Cardiac muscle cell (in vitro differentiated cells and primary cell): ENCODE measurements at regions not wholly inside any gene's neighbourhood (a gene's known extent, or its start where the extent isn't known, plus 50 kb on each side); places are given as distances from the start of the nearest gene placed in this dataset.
A peak's percentile ranks its signal among the peaks of the same experiment; 100 is the strongest.

Experiments
- DNase-seq, 2 donors: peaks; one replicate each; pipeline versions ENCODE4 v3.0.0 to v3.0.0-alpha.2; 2010 to 2017; ENCODE audit warnings: low read depth in 1 of 2, low spot score in 1 of 2
- H3K27ac ChIP-seq: fragments of 200-600 bp; sonication (generic); 2 replicates; pipeline ENCODE4 v1.5.1; 2016
- H3K27me3 ChIP-seq: fragments of 200-600 bp; sonication (generic); 2 replicates; pipeline ENCODE4 v1.6.0; 2016; ENCODE audit warnings: control low read depth
- H3K36me3 ChIP-seq: fragments of 200-600 bp; sonication (generic); 2 replicates; pipeline ENCODE4 v1.5.1; 2016; ENCODE audit warnings: control low read depth
- H3K4me1 ChIP-seq: fragments of 200-600 bp; sonication (generic); 2 replicates; pipeline ENCODE4 v1.8.1; 2017; ENCODE audit warnings: low read depth, mild to moderate bottlenecking, mixed run types
- H3K4me3 ChIP-seq: fragments of 200-600 bp; sonication (generic); 2 replicates; pipeline ENCODE4 v1.5.1; 2016; ENCODE audit warnings: mild to moderate bottlenecking
- H3K9me3 ChIP-seq: fragments of 200-600 bp; sonication (generic); 2 replicates; pipeline ENCODE4 v1.5.1; 2017; ENCODE audit warnings: low read depth, mild to moderate bottlenecking, control low read depth
- TF ChIP-seq, protein P1 (sequence below): IDR thresholded peaks from 2 replicates; pipeline ENCODE4 v1.5.1; 2012; ENCODE audit warnings: low read depth, mild to moderate bottlenecking, low read length

DNA sequence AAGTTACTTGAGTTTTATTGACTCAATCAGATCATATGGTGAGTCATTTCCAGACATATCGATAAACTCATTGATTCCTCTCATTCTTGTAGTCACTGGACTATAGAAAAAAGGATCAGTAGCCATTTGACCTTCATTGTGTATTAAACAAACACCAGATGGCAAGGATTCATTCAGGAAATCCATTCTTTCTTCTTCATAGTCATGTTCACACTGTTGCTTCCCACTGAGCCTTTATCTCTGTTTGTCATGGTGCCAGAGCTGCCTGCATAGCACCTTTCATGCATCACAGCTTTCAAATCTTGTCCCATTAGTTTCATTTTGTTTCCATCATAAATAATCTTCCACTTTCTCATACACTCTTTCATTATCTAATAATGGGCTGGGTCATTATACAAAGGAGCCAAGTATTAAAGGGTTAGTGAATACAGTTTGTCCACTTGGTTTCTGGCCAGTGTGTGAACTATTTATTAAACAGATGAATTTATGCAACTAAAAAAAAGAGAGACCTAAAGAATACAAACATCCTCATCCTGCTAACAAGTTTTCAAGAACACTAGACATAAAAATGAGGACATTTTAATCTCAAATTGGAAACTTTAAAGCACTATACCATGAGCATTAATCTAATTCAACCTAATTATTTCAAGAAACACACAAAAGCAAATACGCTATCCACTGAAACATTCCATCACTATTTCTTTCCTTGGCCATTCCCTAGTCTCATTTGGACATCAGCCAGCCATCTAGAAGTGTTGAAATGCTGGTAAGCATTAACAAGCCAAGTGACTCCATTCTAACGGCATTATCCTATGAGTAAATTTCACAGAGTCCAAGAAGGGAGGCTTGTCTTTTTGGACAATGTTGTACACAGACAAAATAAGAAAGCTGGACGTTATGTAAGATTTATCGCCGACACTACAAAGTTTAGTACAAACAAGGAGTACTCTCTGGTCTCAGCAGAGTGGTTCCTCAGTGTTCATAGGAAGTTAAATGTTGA is 476.5 kb downstream of the FOXG1 start:
- Histone ChIP-seq H3K4me1 (no peaks in the 10 kb centered on the region), H3K36me3 (no peaks in the 10 kb centered on the region), H3K4me3 (no peak overlapping the region), H3K27ac (no peak overlapping the region), H3K27me3 (no peaks in the 10 kb centered on the region), H3K9me3 (no peaks in the 10 kb centered on the region)
- DNase-seq, result peak; percentile 11 to 92
- TF ChIP-seq, protein P1, sequence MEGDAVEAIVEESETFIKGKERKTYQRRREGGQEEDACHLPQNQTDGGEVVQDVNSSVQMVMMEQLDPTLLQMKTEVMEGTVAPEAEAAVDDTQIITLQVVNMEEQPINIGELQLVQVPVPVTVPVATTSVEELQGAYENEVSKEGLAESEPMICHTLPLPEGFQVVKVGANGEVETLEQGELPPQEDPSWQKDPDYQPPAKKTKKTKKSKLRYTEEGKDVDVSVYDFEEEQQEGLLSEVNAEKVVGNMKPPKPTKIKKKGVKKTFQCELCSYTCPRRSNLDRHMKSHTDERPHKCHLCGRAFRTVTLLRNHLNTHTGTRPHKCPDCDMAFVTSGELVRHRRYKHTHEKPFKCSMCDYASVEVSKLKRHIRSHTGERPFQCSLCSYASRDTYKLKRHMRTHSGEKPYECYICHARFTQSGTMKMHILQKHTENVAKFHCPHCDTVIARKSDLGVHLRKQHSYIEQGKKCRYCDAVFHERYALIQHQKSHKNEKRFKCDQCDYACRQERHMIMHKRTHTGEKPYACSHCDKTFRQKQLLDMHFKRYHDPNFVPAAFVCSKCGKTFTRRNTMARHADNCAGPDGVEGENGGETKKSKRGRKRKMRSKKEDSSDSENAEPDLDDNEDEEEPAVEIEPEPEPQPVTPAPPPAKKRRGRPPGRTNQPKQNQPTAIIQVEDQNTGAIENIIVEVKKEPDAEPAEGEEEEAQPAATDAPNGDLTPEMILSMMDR, result no peak

DNA sequence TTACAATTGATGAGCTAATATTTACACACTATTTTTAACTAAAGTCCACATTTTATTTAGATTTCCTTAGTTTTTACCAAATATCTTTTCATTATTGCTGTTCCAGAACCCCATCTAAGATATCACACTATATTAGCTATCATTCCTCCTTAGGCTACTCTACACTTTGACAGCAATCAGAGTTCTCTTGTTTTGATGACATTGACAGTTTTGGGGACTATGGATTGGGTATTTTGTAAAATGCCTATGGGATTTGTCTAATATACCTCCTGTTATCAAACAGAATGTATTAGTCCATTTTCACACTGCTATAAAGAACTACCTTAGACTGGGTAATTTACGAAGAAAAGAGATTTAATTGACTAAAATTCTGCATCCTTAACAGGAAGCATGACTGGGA is 489.1 kb downstream of the FOXG1 start:
- Histone ChIP-seq H3K9me3 (no peaks in the 10 kb centered on the region), H3K4me1 (no peaks in the 10 kb centered on the region), H3K4me3 (no peak overlapping the region), H3K27ac (no peak overlapping the region), H3K36me3 (no peaks in the 10 kb centered on the region), H3K27me3 (no peaks in the 10 kb centered on the region)
- no peak for DNase-seq
- TF ChIP-seq, protein P1, result no peak

DNA sequence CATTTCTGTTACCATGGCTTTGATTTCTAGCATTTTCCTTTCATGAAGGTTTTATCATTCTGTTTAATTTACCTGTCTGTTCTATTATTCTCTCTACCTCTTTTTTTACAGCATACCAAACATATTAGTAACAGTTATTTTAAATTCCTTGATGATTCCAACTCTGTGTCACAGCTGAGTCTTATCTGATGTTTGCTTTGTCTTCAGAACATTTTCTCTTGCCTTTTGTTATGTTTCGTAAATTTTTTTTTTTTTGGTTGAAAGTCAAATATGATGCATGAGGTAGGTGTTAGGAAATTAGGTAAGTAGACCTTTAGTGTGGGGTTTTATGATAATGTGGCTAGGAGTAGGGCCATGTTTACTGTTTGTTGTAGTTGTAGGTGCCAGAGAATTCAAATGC is 496.4 kb downstream of the FOXG1 start:
- H3K4me3 ChIP-seq, result no peak overlapping the region
- no peaks in the 10 kb centered on the region for H3K4me1 ChIP-seq
- no peaks in the 10 kb centered on the region for H3K36me3 ChIP-seq
- DNase-seq, result peak in 1 of 2 donors; percentile 12
- no peak overlapping the region for H3K27ac ChIP-seq
- no peaks in the 10 kb centered on the region for H3K27me3 ChIP-seq
- no peaks in the 10 kb centered on the region for H3K9me3 ChIP-seq
- TF ChIP-seq, protein P1, result no peak

DNA sequence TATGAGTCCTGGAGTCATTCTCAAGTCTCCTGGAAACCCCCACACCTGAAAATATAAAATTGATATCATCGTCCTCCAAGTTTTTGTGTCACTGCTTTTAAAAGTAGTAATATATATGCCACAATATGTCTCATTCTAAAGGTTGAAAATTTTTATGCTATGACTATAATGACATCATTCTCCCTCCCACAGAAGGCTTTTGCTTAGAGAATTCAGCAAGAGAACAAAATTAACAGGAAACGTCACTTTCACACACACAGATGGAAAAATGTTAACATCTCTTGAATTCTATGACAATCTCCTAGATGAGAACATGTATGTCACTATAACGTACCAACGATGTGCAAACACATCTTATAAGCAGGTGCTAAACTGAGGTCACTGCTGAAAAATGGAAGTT is 498.3 kb downstream of the FOXG1 start:
- H3K9me3 ChIP-seq, result no peaks in the 10 kb centered on the region
- H3K27me3 ChIP-seq, result no peaks in the 10 kb centered on the region
- TF ChIP-seq, protein P1, result no peak
- no peak overlapping the region for H3K27ac ChIP-seq
- no peaks in the 10 kb centered on the region for H3K4me1 ChIP-seq
- no peak overlapping the region for H3K4me3 ChIP-seq
- H3K36me3 ChIP-seq, result no peaks in the 10 kb centered on the region
- no peak for DNase-seq

DNA sequence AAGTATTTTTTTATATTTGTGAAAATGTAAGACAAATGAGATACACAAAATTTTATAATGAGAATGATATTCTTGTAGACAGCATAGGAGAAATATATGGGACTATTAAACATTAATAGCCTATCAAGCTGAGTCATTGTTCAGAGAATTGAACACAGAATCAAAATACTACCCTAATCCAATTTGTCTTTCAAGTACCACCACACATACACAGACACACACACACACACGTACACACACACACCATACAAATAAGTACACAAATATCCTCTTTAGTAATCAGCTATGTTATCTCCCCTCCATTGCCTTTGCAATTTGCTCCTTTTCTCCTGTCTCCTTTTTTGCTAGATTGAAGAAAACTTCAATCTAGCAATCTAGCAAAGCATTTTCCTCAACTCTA is 499.3 kb downstream of the FOXG1 start:
- Histone ChIP-seq H3K4me3 (no peak overlapping the region), H3K27me3 (no peaks in the 10 kb centered on the region), H3K4me1 (no peaks in the 10 kb centered on the region), H3K9me3 (no peaks in the 10 kb centered on the region), H3K36me3 (no peaks in the 10 kb centered on the region), H3K27ac (no peak overlapping the region)
- DNase-seq, result no peak
- TF ChIP-seq, protein P1, result no peak
